Body of pancreas (tissue), 4 donors: ENCODE measurements at regions not wholly inside any gene's neighbourhood (a gene's known extent, or its start where the extent isn't known, plus 50 kb on each side); places are given as distances from the start of the nearest gene placed in this dataset.

Experiments
- ATAC-seq: fragments of 150-250 bp; one replicate; pipeline ENCODE4 v1.9.1; 2016
- DNase-seq, 4 donors: peaks; one replicate each; pipeline ENCODE4 v3.0.0-alpha.2; 2019
- H3K27ac ChIP-seq, 4 donors: fragments of 200-600 bp; sonication (generic); 1 replicate in 3 of 4; 2 replicates in 1 of 4; pipeline versions ENCODE4 v1.5.1 to v1.6.1; 2016 to 2019; ENCODE audit warnings: mild to moderate bottlenecking in 1 of 4, mixed read lengths in 1 of 4, moderate library complexity in 1 of 4
- H3K27me3 ChIP-seq, 2 donors: fragments of 200-600 bp; sonication (generic); one replicate each; pipeline ENCODE4 v1.6.0; 2016; ENCODE audit warnings: mild to moderate bottlenecking in 1 of 2
- H3K36me3 ChIP-seq, 2 donors: fragments of 200-600 bp; sonication (generic); replicated peaks in 1 of 2; 2 replicates each; pipeline ENCODE4 v1.5.1; 2016; ENCODE audit warnings: low read depth in 2 of 2; ENCODE audit not compliant: insufficient read depth in 1 of 2
- H3K4me1 ChIP-seq: fragments of 200-600 bp; sonication (generic); one replicate; pipeline ENCODE4 v1.6.0; 2016
- H3K4me3 ChIP-seq, 2 donors: fragments of 200-600 bp; sonication (generic); 1 replicate in 1 of 2; 2 replicates in 1 of 2; pipeline ENCODE4 v1.5.1; 2016 to 2019
- H3K9me3 ChIP-seq, 3 donors: fragments of 200-600 bp; sonication (generic); 1 replicate in 2 of 3; 2 replicates in 1 of 3; pipeline ENCODE4 v1.5.1; 2016
- POLR2A ChIP-seq, 3 donors: fragments of 450-650 bp; IDR thresholded peaks; one replicate each; pipeline ENCODE4 v1.6.1; 2016; ENCODE audit warnings: antibody characterized with exemption in 3 of 3, mild to moderate bottlenecking in 2 of 3
- WGBS, 2 donors: methylation state at CpG; one replicate each; pipeline ENCODE4 v1.1.5; 2017; 5-methylcytosine and 5-hydroxymethylcytosine counted together
- intact Hi-C: fragments of 100-400 bp; cut with DNase I; formaldehyde crosslinking; loops from one replicate; pipeline ENCODE4 v1.15.1; 2023
- TF ChIP-seq, protein P1 (sequence below), 7 experiments: fragments of 450-650 bp in 4 of 7; fragments of 200-600 bp in 3 of 7; sonication (generic) in 3 of 7; IDR thresholded peaks; one replicate each; pipeline ENCODE4 v1.5.1; 2016 to 2019; ENCODE audit warnings: antibody characterized with exemption in 7 of 7

DNA sequence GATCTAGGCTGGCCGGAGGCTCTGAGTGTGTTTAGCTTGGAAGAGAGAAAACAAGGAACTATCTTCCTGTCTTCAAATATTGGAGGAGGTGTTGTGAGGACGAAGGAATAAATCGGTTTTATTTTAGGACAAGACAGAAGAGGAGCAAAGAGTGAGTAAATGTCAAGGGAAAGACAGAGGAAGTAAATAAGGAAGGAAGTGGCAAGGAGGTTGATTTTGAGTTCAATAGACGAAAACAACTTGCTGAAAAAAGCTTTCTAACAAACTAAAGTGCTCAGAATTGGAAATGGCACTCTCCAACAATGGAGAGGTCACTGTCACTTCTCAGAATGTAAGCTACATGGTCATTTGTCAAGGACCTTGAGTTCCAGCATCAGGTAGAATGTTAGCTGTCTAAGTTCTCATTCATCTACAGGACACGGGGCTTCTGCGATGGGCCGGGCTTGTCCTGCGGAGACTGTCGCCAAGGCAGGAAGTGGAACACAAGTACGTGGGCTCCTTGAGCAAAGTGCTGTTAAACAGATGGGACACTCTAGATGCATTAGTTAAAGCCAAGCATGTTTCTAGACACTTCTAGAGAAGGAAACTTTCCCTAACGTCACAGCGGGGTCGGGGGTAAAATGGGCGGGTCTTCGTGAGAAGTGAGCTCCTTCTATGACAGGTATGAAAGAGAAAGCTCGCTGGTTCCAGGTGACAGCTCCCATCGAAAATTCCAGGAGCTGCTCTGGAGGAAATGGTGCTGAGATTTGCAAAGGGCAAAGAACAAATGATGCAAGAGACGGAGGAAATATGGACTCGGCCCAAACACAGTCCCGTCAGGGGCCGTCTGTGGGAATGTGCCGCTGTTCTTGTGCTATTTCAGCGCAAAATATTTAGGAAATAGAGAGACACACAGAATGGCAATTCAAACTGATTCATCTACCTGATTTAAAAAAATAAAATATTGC lies 103.9 kb upstream of the UBL3 start:
- DNase-seq: no peak
- intact Hi-C loops: no loop called here
- H3K27ac ChIP-seq: no peak overlapping the region
- H3K4me1 ChIP-seq: no peaks in the 10 kb centered on the region
- TF ChIP-seq, protein P1, sequence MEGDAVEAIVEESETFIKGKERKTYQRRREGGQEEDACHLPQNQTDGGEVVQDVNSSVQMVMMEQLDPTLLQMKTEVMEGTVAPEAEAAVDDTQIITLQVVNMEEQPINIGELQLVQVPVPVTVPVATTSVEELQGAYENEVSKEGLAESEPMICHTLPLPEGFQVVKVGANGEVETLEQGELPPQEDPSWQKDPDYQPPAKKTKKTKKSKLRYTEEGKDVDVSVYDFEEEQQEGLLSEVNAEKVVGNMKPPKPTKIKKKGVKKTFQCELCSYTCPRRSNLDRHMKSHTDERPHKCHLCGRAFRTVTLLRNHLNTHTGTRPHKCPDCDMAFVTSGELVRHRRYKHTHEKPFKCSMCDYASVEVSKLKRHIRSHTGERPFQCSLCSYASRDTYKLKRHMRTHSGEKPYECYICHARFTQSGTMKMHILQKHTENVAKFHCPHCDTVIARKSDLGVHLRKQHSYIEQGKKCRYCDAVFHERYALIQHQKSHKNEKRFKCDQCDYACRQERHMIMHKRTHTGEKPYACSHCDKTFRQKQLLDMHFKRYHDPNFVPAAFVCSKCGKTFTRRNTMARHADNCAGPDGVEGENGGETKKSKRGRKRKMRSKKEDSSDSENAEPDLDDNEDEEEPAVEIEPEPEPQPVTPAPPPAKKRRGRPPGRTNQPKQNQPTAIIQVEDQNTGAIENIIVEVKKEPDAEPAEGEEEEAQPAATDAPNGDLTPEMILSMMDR (IDR thresholded peaks at IDR 0.05): no peak
- TF ChIP-seq POLR2A (IDR thresholded peaks at IDR 0.05): no peak
- ATAC-seq: no peak
- H3K36me3 ChIP-seq: no peaks in the 10 kb centered on the region
- H3K9me3 ChIP-seq: no peaks in the 10 kb centered on the region
- 62 to 74% methylated on average over 23 of the region's 23 CpGs for WGBS, 2 donors
- no peak overlapping the region for H3K4me3 ChIP-seq
- H3K27me3 ChIP-seq: no peaks in the 10 kb centered on the region

DNA sequence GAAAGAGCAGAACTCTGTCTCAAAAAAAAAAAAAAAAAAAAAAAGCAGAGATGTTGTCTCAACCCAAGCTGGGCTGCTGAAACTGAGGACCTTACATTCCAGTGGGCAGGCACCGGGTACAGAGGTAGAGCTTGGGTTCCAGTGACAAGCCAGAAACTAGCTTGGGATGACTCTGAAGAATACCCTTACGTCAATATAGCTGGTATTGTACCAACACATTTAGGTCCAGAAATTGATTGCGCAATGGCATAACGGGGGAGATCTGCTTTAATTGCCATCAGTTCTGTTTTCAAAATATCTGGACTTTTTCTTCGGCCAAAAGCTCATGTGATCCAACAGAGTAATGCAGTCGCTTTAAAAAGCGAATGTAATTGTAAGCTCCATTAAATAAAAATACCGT lies 103.1 kb upstream of the UBL3 start:
- Histone ChIP-seq H3K27ac (no peak overlapping the region), H3K36me3 (no peaks in the 10 kb centered on the region), H3K4me3 (no peak overlapping the region), H3K9me3 (no peaks in the 10 kb centered on the region), H3K4me1 (no peaks in the 10 kb centered on the region), H3K27me3 (no peaks in the 10 kb centered on the region)
- DNase-seq: no peak
- 63 to 67% methylated on average over 8 of the region's 8 CpGs for WGBS, 2 donors
- intact Hi-C loops: no loop called here
- TF ChIP-seq, protein P1 (IDR thresholded peaks at IDR 0.05): no peak
- TF ChIP-seq POLR2A (IDR thresholded peaks at IDR 0.05): no peak
- no peak for ATAC-seq

DNA sequence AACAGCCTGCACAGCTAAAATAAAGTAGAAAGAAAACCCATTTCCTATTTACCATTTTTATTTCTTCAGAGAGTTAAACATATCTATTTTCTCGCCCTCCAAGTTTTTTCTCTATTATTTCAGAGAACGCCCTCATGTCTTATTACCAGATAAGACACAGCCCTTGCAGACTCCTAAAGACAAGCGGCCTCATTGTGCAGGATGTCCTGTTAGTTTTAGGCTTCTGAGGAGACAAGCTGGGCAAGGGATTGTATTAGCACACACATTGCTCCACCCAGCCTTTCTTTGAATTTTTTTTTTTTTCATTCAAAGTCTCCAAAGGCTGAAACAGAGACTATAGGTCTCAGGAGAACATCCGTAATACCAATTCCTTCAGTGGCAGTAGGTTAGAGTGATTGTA lies 101.8 kb upstream of the UBL3 start:
- H3K9me3 ChIP-seq: no peaks in the 10 kb centered on the region
- intact Hi-C loops: no loop called here
- DNase-seq (no peak), ATAC-seq (no peak)
- H3K36me3 ChIP-seq: no peaks in the 10 kb centered on the region
- WGBS, 2 donors: 85 to 92% methylated on average over 4 of the region's 4 CpGs
- H3K4me3 ChIP-seq: no peak overlapping the region
- H3K27ac ChIP-seq: no peak overlapping the region
- H3K27me3 ChIP-seq: no peaks in the 10 kb centered on the region
- TF ChIP-seq, protein P1 (IDR thresholded peaks at IDR 0.05): no peak
- TF ChIP-seq POLR2A (IDR thresholded peaks at IDR 0.05): no peak
- H3K4me1 ChIP-seq: no peaks in the 10 kb centered on the region

DNA sequence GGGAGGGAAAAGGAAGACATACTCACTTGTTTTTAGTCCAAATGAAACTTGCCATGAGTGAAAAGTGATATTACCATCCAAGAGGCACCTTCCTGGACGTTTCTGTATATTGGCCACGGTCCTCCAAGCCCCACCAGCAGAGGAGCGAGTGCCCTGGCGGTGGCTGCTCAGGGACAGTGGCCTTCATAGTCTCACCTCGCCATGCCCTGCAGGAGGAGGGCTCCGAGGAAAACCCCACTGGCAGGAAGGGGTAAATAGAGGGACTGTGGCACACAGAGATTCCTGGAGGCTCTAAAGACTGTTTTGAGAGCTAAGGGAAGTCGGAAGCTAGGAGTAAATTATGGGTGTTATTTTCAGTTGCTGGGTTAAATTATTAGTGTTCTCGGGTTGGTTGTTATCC lies 98.4 kb upstream of the UBL3 start:
- no peaks in the 10 kb centered on the region for H3K27me3 ChIP-seq
- no peak for ATAC-seq

More for the DNA sequence above, 98.4 kb upstream of the UBL3 start:
- Histone ChIP-seq H3K36me3 (no peaks in the 10 kb centered on the region), H3K27ac (no peak overlapping the region), H3K9me3 (no peaks in the 10 kb centered on the region), H3K4me3 (no peak overlapping the region), H3K4me1 (no peaks in the 10 kb centered on the region)
- 64 to 65% methylated on average over 8 of the region's 8 CpGs for WGBS, 2 donors
- TF ChIP-seq POLR2A (IDR thresholded peaks at IDR 0.05): no peak
- TF ChIP-seq, protein P1 (IDR thresholded peaks at IDR 0.05): no peak
- no peak for DNase-seq
- intact Hi-C loops: no loop called here
